HG03108 (cell line): ENCODE measurements at regions not wholly inside any gene's neighbourhood (a gene's known extent, or its start where the extent isn't known, plus 50 kb on each side); places are given as distances from the start of the nearest gene placed in this dataset.

ENCODE experiments used
- ATAC-seq: cut with Tn5 transposase; IDR thresholded peaks from one replicate; pipeline ENCODE4 v1.9.1; 2021; ENCODE audit warnings: moderate library complexity; ENCODE audit not compliant: unreplicated experiment

DNA sequence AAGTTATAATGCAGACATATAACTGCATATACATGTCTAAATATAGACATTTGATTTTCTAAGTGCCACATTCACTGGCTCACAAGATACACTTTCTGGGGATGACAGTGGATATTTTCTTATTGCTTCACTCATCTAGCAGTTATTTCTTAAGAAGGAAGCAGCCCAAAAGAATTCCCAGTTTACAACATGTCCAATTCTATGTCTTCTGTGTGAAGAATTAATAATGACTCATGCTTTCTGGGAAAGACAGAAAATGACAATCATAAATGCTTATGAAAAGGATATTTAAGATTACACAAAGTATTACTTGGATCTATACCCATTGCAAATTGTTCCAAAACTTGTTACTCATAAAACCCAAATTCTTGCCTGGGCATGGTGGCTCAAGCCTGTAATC lies 543.4 kb downstream of the SUCLA2 start:
- ATAC-seq = no peak

DNA sequence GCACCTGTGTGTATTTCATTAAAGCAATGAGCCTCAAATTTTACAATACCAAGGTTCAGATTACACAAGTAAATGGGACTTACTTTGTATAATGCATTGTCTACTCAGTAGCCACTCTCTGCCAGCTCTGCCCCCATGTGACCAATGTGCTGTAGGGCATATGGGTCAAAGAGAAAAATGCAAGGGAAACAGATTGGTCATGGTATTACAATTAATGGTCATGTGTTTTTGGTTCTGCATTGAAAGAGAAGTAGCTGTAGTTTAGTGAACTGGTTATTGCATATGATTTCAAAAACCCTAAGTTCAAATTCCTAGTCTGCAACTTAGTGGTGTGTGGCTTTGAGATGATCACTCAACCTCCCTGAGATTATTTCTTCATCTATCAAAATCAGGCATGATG lies 545.4 kb downstream of the SUCLA2 start:
- ATAC-seq = no peak

DNA sequence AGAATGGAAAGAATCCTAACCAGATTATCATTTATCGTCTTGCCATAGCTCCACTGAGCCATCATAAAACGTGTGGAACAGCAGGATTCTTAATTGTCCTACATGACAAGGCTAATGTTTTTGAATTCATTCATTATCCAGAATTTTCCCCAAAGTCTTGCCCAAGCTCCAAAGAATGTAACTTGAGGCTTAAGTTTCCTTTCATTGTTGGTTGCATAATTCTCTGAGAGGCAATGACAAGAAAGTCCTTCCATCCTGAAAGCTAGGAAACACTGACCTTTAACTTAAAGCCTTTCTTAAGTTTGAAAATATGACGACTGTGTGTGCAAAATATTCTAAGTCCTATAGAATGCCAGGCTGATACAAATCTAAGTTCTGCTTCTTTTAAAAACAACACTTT lies 546.1 kb downstream of the SUCLA2 start:
- no peak for ATAC-seq

DNA sequence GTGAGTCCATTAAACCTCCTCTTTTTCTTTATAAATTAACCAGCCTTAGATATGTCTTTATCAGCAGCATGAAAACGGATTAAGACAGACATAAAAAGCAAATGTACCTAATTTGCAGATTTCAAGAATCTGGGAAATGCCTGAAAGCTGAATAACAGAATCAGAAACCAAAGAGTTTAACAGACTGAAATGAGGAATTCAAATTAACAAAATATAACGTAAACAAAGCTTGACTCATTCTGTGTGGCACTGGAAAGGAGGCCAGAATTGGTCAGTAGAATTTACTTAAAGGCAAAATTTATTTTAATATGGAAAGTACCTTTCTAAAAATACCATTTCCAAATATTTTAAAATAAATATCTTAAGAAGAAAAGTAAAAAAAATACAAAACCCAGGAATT lies 540.6 kb upstream of the HTR2A start:
- no peak for ATAC-seq

DNA sequence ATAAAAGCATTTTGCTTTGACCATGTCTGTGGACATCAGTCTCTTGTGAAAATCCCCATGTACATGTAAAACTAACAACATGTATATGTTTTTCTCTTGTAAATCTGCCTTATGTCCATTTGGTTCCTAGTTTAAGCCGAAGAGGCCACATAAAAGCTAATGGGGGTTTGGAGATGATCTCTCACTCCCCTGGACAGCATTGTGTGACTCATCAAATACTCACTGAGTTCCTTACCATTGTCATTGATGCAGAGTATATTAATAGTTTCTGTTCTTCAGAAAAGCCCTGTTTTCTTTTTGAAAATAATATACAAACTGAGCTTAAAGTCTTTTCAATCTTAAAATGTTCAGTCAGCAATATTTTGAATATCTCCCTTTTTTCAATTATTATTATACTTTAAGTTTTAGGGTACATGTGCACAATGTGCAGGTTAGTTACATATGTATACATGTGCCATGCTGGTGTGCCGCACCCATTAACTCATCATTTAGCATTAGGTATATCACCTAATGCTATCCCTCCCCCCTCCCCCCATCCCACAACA lies 536.7 kb upstream of the HTR2A start:
- no peak for ATAC-seq

DNA sequence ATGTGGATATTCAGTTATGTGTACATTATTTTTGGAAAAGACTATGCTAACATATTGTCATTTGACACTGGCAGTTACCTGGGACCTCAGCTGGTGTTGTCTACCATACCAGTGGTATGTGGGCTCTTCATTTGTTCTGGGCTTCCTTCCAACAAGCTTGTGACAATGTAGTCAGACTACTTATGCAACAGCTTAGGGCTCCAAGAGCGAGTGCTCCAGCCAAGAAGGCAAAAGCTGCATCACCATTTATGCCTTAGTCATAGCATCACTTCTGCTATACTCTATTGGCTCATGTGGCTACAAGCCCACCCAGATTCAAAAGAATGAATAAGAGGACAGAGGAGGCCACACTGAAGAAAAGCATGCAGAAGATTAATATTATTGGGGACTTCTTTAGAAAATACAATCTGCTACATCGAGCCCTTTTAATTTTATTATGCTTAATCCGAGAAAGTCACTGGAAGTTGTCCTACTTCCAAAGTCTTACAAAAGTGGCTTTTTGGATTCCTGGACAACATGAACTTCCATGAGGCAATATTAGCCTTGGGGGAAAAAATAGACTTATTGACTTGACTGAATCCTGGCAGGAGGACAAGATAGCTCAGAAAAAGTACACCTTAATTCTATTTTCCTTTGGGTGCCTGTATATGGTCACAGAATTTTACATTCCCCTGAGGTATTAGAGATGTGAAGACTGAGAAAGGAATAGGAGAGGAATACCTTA lies 529.4 kb upstream of the HTR2A start:
- no peak for ATAC-seq

DNA sequence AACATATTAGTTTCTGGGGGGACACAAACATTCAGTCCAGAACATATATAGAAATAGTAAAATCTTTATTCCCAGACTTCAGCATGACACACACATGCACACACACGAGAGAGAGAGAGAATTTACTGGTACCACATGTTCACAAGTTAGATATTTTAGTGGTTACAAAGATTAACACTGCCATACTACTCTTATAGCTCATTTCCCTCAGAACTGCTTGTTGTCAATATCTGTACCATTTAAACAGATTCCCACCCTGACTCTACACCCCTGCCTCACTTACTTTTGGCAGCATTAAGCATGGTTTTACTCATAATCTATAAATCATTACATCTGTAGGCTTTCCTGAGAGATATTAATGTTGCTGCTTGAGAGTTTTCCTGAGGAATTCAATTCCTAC lies 524.7 kb upstream of the HTR2A start:
- no peak for ATAC-seq

DNA sequence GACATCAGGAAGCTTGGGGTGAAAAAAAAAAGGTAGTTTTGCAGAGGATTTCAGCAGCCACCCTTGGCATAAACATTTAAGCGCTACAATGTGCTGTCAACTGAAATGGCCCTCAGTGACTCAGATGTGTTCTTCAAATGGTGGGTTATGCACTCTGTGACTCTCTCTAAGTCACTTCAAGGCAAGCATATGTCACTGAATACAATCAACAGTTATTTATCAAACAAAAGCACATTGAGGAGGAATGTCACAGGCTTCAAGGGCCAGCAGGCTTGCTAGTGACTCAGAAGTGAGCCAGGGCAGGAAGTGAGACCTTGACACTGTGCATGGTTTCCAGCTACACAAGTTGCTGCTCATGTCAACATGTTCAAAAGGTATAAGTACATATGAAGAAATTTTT lies 523.7 kb upstream of the HTR2A start:
- no peak for ATAC-seq

DNA sequence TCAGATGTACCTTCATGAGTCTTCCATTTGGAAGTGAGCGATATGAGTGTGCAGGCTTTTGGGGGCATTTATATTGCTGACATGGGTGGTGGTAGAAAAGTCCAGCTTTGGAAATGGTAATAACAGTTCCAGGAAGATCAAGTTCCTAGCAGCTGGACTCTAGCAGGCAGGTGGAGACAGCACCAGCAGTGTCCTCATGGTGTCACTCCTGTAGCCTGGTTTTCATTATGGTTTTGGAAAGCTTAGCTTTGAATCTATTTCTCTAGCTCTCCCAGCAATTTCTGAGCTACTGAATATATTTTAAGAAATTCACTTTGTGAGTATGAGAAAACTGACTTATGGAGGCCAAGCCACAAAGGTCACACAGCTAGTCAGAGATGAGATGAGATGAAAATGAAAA lies 523.2 kb upstream of the HTR2A start:
- no peak for ATAC-seq

DNA sequence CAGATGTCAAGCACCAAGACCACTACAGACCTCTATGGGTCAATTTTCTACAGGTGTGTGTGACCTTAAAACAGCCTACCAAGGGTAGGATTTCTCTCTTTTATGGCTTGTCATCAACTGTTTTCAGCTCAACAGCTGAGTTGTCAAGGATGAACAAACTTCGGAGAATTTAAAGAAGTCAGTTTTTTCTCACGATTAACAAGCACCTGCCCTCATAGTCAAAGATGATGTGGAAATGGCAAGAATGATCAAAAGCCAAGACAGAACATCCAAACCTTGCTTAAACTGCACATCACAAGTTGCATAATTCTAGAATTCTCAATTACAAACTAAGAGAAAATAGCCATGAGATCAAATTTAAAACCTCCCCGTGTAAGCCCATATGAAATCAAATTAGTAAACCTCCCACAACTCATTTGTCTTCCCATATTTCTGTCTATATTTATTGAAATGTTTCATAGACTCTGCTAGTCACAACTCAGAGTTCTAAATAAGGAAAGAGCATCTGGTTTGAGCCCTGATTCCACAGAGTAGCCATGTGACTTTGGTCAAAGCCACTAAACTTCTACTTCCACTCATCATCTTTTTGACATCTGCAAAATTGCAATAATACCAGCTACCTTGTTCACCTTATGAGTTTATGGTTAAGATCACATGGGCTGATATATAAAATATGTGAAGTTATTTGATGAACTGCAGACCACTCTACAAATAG lies 521.5 kb upstream of the HTR2A start:
- no peak for ATAC-seq

DNA sequence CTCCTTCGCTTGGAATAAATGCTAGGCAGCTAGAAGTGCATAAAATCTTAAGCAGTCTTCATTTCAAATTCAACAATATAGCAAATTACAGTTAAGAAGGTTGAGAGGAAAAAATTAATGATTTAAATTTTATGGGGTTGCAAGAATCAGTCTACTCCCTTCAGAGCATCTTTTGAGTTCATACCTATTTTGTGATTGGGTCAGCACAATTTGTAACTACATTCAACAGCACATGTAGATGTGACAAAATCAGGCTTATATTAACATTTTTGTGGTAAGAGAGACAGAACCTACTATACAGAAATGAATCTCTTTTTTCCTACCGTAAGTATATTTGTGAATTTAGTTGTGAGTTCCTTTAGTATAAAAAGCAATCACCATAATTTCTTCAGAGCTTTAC lies 520.6 kb upstream of the HTR2A start:
- ATAC-seq = no peak

DNA sequence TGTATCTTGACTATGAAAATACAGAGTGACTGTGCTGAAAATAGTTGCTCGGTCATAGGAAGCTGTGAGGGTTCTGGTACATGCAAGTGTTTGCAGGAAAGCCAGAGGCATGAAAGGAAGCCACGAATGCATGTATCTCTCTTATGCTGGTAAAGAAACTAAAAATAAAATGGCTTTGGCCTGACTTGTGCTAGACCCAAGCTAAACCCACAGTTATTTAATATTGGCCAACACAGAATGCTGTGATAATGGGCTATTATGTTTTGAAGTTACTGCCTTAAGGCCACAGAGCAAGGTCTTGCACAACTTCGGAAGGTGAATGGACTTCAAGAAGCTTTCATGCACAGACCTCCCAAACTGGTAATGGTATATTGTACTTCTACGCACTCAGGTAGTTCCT lies 518.2 kb upstream of the HTR2A start:
- no peak for ATAC-seq

DNA sequence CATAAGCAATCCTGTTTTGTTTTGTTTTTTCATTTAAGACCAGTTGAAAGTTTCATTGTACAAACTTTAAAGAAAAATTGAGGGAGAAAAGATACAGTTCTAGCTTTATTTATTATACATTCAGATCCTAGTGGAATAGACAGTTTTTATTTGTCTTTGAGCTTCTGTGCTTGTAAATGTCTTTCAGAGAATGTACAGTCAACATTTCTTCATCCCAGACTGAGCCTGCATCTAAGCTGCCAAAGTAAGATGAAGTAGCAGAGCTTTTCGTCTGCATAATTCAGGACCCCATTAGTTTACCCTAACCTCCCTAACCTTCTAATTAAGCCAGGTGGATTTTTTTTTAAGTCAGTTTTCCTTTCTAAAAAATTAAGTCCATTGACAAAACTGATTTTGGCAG lies 516.7 kb upstream of the HTR2A start:
- no peak for ATAC-seq

DNA sequence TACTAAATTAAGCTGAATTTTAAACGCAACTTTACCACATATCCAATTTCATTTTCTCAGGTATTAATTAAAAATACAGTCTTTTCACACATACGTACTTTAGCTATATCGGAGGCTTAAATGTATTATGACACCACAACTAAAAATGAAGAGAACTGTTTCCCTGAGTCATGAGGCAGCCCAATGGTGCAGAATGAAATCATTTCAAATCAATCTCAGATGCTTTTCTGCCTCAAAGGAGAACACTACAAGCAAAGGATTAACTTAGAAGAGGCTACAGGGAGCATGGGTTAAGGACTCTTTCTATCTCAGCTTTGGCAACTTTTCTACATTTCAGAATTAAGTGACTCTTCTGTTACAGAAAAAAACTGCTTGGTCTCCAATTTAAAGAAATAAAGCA lies 516.3 kb upstream of the HTR2A start:
- no peak for ATAC-seq

DNA sequence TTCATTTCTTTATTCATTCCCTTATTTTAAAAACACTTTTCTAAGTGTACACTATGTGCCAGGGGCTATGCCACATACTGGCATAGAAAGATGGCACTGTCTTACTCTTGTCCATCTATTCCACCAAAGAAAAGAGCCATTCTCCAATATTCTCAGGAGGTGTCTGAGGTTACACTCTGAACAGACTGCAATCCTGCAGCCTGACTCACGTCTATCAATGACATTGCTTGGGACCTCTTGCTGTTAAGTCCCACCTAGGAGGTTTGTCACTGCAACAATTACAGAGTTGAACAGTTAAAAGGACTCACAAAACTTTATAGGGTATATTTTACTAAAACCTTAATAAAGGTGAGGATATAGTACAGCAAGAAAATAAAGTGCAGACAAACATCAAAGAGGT lies 512.9 kb upstream of the HTR2A start:
- no peak for ATAC-seq

DNA sequence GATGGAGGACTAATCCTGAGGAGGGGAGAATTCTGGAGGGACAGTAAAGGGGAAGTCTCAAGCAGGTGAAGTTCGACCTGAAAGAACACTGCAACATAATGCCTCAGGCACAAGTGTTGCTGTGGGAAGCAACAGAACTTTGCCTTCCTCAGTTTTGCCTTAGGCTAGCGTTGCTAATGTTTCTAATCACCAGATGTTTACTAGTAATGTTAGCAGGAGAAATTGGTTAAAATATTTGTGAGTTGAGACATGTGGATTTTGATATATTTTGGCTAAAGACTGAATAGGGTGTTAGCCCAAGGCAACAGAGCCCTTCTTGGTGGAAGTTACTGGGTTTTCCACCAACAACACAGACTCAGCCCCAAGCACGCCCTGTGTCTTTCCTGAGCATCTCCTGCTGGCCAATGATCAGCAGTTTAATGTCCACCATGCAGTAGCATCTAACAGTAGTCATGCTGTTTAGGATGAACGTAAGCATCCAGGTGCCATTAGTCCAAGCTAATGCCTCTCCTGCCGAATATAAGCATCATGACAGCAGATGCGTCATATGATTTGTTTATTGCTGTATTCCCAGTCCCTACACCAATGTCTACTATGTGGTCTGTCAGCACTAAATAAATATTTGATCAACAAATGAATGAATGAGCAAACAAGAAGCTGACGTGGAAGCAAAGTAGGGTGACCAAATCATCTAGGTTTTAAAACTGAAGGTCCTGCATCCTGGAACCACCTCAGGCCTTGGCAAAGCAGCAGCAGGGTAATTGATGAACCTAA lies 511.9 kb upstream of the HTR2A start:
- no peak for ATAC-seq

DNA sequence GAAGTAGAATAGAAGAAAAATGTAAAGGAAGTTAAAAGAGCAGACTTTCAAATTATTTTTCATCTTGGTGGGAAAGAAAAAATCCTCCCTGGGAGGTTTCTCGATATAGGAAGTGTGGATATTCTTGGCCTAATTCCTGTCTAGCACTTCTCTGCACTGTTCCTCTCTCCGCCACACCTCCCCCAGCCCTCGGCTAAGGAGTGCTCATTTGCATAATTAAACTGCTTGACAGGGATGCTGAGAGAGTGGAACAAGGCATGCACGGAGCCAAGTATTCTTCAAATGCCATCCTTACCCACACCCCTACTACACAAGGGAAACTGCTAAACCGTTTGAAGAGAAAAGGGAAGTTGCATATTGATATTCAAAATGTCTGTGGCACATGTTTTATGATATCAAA lies 511.0 kb upstream of the HTR2A start:
- ATAC-seq = no peak

DNA sequence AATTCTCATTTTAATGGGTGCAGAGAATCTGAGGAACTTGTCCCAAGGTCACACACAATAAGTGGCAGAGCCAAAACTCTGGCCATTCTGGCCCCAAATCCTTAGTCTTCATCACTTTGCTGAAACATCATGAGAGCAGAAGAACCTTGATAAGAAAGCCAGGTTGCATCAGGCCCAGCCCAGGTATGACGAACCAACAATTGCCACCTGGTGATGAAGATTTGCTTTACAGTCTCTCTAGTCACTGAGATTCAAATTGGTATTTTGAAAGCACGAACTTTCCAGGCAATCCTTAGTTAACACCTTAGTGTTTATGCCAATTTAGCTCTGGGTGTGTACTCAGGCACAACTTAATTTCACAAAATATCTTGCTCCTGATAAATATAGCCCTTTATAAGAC lies 502.7 kb upstream of the HTR2A start:
- ATAC-seq = no peak

DNA sequence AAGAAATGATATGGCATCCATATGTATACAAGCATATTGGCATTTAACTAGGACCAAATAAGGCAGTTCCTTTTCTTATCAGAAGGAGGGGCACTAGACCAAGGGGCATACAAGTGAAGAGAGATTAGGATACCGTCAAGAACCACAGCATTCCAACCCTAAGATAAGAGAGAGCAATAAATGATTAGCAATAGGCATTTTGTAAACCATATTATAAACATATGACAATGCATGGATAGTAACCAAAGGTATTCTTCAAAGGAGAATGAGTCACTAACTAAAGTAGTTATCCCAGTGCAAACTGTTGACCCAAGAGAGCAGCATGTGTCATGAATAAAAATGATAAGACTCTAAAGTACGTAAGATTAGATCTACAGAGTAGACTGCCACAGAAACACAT lies 500.9 kb upstream of the HTR2A start:
- no peak for ATAC-seq

DNA sequence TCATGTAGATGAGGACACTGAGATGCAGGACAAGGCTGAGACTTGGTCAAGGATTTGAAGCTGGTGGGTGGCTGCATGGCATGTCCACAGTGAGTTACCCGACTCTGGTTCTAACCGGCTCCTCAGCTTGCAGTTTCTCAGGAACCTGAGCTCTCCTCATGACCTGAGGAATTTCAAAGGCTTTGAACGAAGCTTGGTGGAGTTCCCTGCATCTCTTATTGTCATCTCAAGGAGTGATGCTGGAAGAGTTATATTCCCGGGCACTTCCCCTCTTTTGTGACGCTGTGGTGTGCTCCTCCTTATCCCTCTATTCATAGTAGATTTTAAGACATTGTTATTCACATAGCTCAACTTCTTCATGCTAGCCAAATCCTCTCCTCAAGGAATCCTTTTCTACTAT lies 500.1 kb upstream of the HTR2A start:
- no peak for ATAC-seq

DNA sequence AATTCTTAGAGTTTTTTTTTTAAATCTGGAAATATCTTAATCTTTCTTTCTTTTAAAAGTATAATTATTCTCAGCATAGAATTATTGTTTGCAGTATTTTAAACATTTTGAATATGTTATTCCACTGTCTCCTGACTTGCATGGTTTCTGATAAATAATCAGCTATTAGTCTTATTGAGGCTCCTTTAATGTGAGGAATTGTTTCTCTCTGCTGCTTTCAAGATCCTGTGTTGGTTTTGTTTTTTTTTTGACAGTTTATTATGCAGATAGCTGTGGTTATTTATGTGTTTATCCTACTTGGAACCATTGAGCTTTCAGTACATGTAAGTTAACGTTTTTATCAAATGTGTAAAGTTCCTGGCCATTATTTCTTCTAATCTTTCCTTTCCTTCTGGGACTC lies 477.9 kb upstream of the HTR2A start:
- no peak for ATAC-seq

DNA sequence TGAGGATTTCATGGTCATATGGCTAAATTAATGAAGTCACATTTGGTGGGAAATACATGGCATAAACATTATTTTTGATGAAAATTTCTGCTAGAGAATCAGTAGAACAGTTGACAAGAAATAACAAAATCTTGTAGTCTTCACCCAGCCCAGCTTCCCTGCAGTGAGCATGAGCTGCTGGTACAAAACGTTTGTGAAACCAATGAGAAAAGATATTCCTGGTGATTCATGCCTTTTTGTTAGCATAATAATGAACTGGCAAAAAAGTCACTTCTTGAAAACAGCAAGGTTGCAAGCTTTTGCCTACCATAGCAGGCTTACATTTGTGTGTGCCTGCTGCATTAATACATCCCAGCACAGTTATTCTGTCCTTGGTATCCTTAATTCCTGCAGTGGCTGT lies 475.9 kb upstream of the HTR2A start:
- ATAC-seq = no peak
